ENCODE measurements at regions not wholly inside any gene's neighbourhood (a gene's known extent, or its start where the extent isn't known, plus 50 kb on each side); places are given as distances from the start of the nearest gene placed in this dataset.

- no peak for DNase-seq
- in situ Hi-C loops (cut with MboI; ENCODE audit: low pct_unique_long_range_greater_than_20kb, low sequenced_read_pairs) = no loop called here
Measured at GRCh38 chr2:177314722-177315264, 50.3 kb upstream of the NFE2L2 start.

GRCh38 chr2:177315364-177315763, 50.8 kb upstream of the NFE2L2 start:
- in situ Hi-C loops (cut with MboI; ENCODE audit: low pct_unique_long_range_greater_than_20kb, low sequenced_read_pairs) = no loop called here
- DNase-seq = no peak

GRCh38 chr2:177316756-177317155, 52.2 kb upstream of the NFE2L2 start:
- DNase-seq = no peak
- in situ Hi-C loops (cut with MboI; ENCODE audit: low pct_unique_long_range_greater_than_20kb, low sequenced_read_pairs) = no loop called here

GRCh38 chr2:177317443-177317842, 52.9 kb upstream of the NFE2L2 start:
- DNase-seq = no peak
- in situ Hi-C loops (cut with MboI; ENCODE audit: low pct_unique_long_range_greater_than_20kb, low sequenced_read_pairs) = no loop called here

- in situ Hi-C loops (cut with MboI; ENCODE audit: low pct_unique_long_range_greater_than_20kb, low sequenced_read_pairs) = no loop called here
- DNase-seq = no peak
Measured at GRCh38 chr2:177317857-177318256, 53.3 kb upstream of the NFE2L2 start.

- in situ Hi-C loops (cut with MboI; ENCODE audit: low pct_unique_long_range_greater_than_20kb, low sequenced_read_pairs) = no loop called here
- no peak for DNase-seq
Measured at GRCh38 chr2:177318613-177319012, 54.1 kb upstream of the NFE2L2 start.

GRCh38 chr2:177320596-177320995, 56.1 kb upstream of the NFE2L2 start:
- in situ Hi-C loops (cut with MboI; ENCODE audit: low pct_unique_long_range_greater_than_20kb, low sequenced_read_pairs) = loop anchor here (10.0 kb wide), 1 partner anchor 156 kb away; no protein-coding TSS in a partner anchor
- peak; percentile 12 for DNase-seq

- in situ Hi-C loops (cut with MboI; ENCODE audit: low pct_unique_long_range_greater_than_20kb, low sequenced_read_pairs) = loop anchor here (10.0 kb wide), 1 partner anchor 158 kb away; no protein-coding TSS in a partner anchor
- no peak for DNase-seq
Measured at GRCh38 chr2:177322801-177323261, 58.3 kb upstream of the NFE2L2 start.

- in situ Hi-C loops (cut with MboI; ENCODE audit: low pct_unique_long_range_greater_than_20kb, low sequenced_read_pairs) = loop anchor here (10.0 to 25.0 kb wide), 2 partner anchors 160 to 413 kb away; no protein-coding TSS in a partner anchor
- DNase-seq = no peak
Measured at GRCh38 chr2:177324797-177325196, 60.3 kb upstream of the NFE2L2 start.

- DNase-seq = no peak
- in situ Hi-C loops (cut with MboI; ENCODE audit: low pct_unique_long_range_greater_than_20kb, low sequenced_read_pairs) = loop anchor here (10.0 to 25.0 kb wide), 2 partner anchors 161 to 412 kb away; no protein-coding TSS in a partner anchor
Measured at GRCh38 chr2:177325554-177325953, 61.0 kb upstream of the NFE2L2 start.

- DNase-seq = no peak
- in situ Hi-C loops (cut with MboI; ENCODE audit: low pct_unique_long_range_greater_than_20kb, low sequenced_read_pairs) = loop anchor here (10.0 to 25.0 kb wide), 2 partner anchors 161 to 411 kb away; no protein-coding TSS in a partner anchor
Measured at GRCh38 chr2:177326005-177326404, 61.5 kb upstream of the NFE2L2 start.

- in situ Hi-C loops (cut with MboI; ENCODE audit: low pct_unique_long_range_greater_than_20kb, low sequenced_read_pairs) = loop anchor here (10.0 to 25.0 kb wide), 2 partner anchors 162 to 411 kb away; no protein-coding TSS in a partner anchor
- no peak for DNase-seq
Measured at GRCh38 chr2:177326591-177326990, 62.1 kb upstream of the NFE2L2 start.

- DNase-seq = peak; percentile 28
- in situ Hi-C loops (cut with MboI; ENCODE audit: low pct_unique_long_range_greater_than_20kb, low sequenced_read_pairs) = loop anchor here (10.0 to 25.0 kb wide), 2 partner anchors 162 to 410 kb away; no protein-coding TSS in a partner anchor
Measured at GRCh38 chr2:177327009-177327408, 62.5 kb upstream of the NFE2L2 start.

- in situ Hi-C loops (cut with MboI; ENCODE audit: low pct_unique_long_range_greater_than_20kb, low sequenced_read_pairs) = loop anchor here (10.0 to 25.0 kb wide), 2 partner anchors 163 to 409 kb away; no protein-coding TSS in a partner anchor
- DNase-seq = no peak
Measured at GRCh38 chr2:177328056-177328455, 63.5 kb upstream of the NFE2L2 start.

GRCh38 chr2:177329064-177329463, 63.5 kb upstream of the AGPS start:
- DNase-seq = peak; percentile 26
- in situ Hi-C loops (cut with MboI; ENCODE audit: low pct_unique_long_range_greater_than_20kb, low sequenced_read_pairs) = loop anchor here (10.0 to 25.0 kb wide), 2 partner anchors 164 to 408 kb away; no protein-coding TSS in a partner anchor

- in situ Hi-C loops (cut with MboI; ENCODE audit: low pct_unique_long_range_greater_than_20kb, low sequenced_read_pairs) = loop anchor here (25.0 kb wide), 1 partner anchor 406 kb away; no protein-coding TSS in a partner anchor
- DNase-seq = no peak
Measured at GRCh38 chr2:177331466-177331997, 61.0 kb upstream of the AGPS start.

GRCh38 chr2:177332026-177332991, 60.3 kb upstream of the AGPS start:
- in situ Hi-C loops (cut with MboI; ENCODE audit: low pct_unique_long_range_greater_than_20kb, low sequenced_read_pairs) = loop anchor here (25.0 kb wide), 1 partner anchor 405 kb away; no protein-coding TSS in a partner anchor
- DNase-seq = peak; percentile 91

GRCh38 chr2:177332992-177333388, 59.6 kb upstream of the AGPS start:
- in situ Hi-C loops (cut with MboI; ENCODE audit: low pct_unique_long_range_greater_than_20kb, low sequenced_read_pairs) = loop anchor here (25.0 kb wide), 1 partner anchor 404 kb away; no protein-coding TSS in a partner anchor
- DNase-seq = no peak

- DNase-seq = peak; percentile 64
- in situ Hi-C loops (cut with MboI; ENCODE audit: low pct_unique_long_range_greater_than_20kb, low sequenced_read_pairs) = loop anchor here (25.0 kb wide), 1 partner anchor 402 kb away; no protein-coding TSS in a partner anchor
Measured at GRCh38 chr2:177334940-177335543, 57.5 kb upstream of the AGPS start.
